Glutamatergic neuron (in vitro differentiated cells): ENCODE measurements at regions not wholly inside any gene's neighbourhood (a gene's known extent, or its start where the extent isn't known, plus 50 kb on each side); places are given as distances from the start of the nearest gene placed in this dataset.

ENCODE experiments used
- DNase-seq: peaks from one replicate; pipeline ENCODE4 v3.0.0; 2022
- H3K27ac Mint-ChIP-seq: one replicate; pipeline ENCODE4 v1.8.0; 2020; ENCODE audit warnings: mild to moderate bottlenecking, mixed read lengths, inconsistent platforms; ENCODE audit not compliant: unreplicated experiment
- H3K27me3 Mint-ChIP-seq: one replicate; pipeline ENCODE4 v1.8.0; 2020; ENCODE audit warnings: mild to moderate bottlenecking, moderate library complexity, mixed read lengths, inconsistent platforms; ENCODE audit not compliant: unreplicated experiment
- H3K36me3 Mint-ChIP-seq: one replicate; pipeline ENCODE4 v1.8.0; 2020; ENCODE audit warnings: mild to moderate bottlenecking, mixed read lengths, inconsistent platforms; ENCODE audit not compliant: unreplicated experiment
- H3K4me1 Mint-ChIP-seq: one replicate; pipeline ENCODE4 v1.8.0; 2020; ENCODE audit warnings: mild to moderate bottlenecking, low read depth, mixed read lengths, inconsistent platforms; ENCODE audit not compliant: unreplicated experiment
- H3K4me3 Mint-ChIP-seq: one replicate; pipeline ENCODE4 v1.8.0; 2020; ENCODE audit warnings: mild to moderate bottlenecking, mixed read lengths, inconsistent platforms; ENCODE audit not compliant: unreplicated experiment
- H3K9me3 Mint-ChIP-seq: one replicate; pipeline ENCODE4 v1.8.0; 2020; ENCODE audit warnings: mild to moderate bottlenecking, moderate library complexity, mixed read lengths, inconsistent platforms; ENCODE audit not compliant: unreplicated experiment
- CTCF ChIP-seq: fragments of 200-600 bp; sonication (generic); IDR thresholded peaks from one replicate; pipeline ENCODE4 v1.5.0; 2021; ENCODE audit not compliant: partially characterized antibody, unreplicated experiment

GRCh38 chr5:106530150-106530549, 1140.6 kb downstream of the EFNA5 start:
- H3K4me3 Mint-ChIP-seq = no peak overlapping the region
- no peaks in the 10 kb centered on the region for H3K36me3 Mint-ChIP-seq
- no peaks in the 10 kb centered on the region for H3K9me3 Mint-ChIP-seq
- no peak for DNase-seq
- no peak overlapping the region for H3K27ac Mint-ChIP-seq
- H3K27me3 Mint-ChIP-seq = no peaks in the 10 kb centered on the region
- H3K4me1 Mint-ChIP-seq = no peaks in the 10 kb centered on the region
- TF ChIP-seq CTCF = no peak

- Mint-ChIP-seq H3K36me3 (no peaks in the 10 kb centered on the region), H3K27me3 (no peaks in the 10 kb centered on the region), H3K27ac (no peak overlapping the region), H3K4me3 (no peak overlapping the region), H3K4me1 (no peaks in the 10 kb centered on the region), H3K9me3 (no peaks in the 10 kb centered on the region)
- no peak for TF ChIP-seq CTCF
- DNase-seq = no peak
Measured at GRCh38 chr5:106525438-106525837, 1145.3 kb downstream of the EFNA5 start.

GRCh38 chr5:106523852-106524251, 1146.9 kb downstream of the EFNA5 start:
- H3K27ac Mint-ChIP-seq = no peak overlapping the region
- no peaks in the 10 kb centered on the region for H3K4me1 Mint-ChIP-seq
- no peak for TF ChIP-seq CTCF
- no peaks in the 10 kb centered on the region for H3K36me3 Mint-ChIP-seq
- no peak for DNase-seq
- no peaks in the 10 kb centered on the region for H3K9me3 Mint-ChIP-seq
- H3K4me3 Mint-ChIP-seq = no peak overlapping the region
- no peaks in the 10 kb centered on the region for H3K27me3 Mint-ChIP-seq

- Mint-ChIP-seq H3K36me3 (no peaks in the 10 kb centered on the region), H3K4me3 (no peak overlapping the region), H3K4me1 (no peaks in the 10 kb centered on the region), H3K9me3 (no peaks in the 10 kb centered on the region), H3K27me3 (no peaks in the 10 kb centered on the region), H3K27ac (no peak overlapping the region)
- no peak for DNase-seq
- no peak for TF ChIP-seq CTCF
Measured at GRCh38 chr5:106522296-106522695, 1148.4 kb downstream of the EFNA5 start.

- no peak overlapping the region for H3K4me3 Mint-ChIP-seq
- DNase-seq = no peak
- no peaks in the 10 kb centered on the region for H3K27me3 Mint-ChIP-seq
- H3K36me3 Mint-ChIP-seq = no peaks in the 10 kb centered on the region
- no peak overlapping the region for H3K27ac Mint-ChIP-seq
- no peaks in the 10 kb centered on the region for H3K4me1 Mint-ChIP-seq
- no peak for TF ChIP-seq CTCF
- H3K9me3 Mint-ChIP-seq = no peaks in the 10 kb centered on the region
Measured at GRCh38 chr5:106521701-106522100, 1149.0 kb downstream of the EFNA5 start.
